Renal pelvis (tissue), 1 donor: ENCODE measurements at regions not wholly inside any gene's neighbourhood (a gene's known extent, or its start where the extent isn't known, plus 50 kb on each side); places are given as distances from the start of the nearest gene placed in this dataset.

Experiments used
- DNase-seq: peaks from one replicate; pipeline ENCODE4 v3.0.0-alpha.2; 2013

- no peak for DNase-seq
Observed at GRCh38 chr10:62870866-62871265, 54.7 kb upstream of the EGR2 start.

- DNase-seq = no peak
Observed at GRCh38 chr10:62869958-62870357, 53.8 kb upstream of the EGR2 start.

- no peak for DNase-seq
Observed at GRCh38 chr10:62866941-62867340, 50.8 kb upstream of the EGR2 start.

GRCh38 chr10:62866451-62866850 lies 50.3 kb upstream of the EGR2 start:
- no peak for DNase-seq
